GM12872 (cell line): ENCODE measurements at regions not wholly inside any gene's neighbourhood (a gene's known extent, or its start where the extent isn't known, plus 50 kb on each side); places are given as distances from the start of the nearest gene placed in this dataset.

Experiments
- CTCF ChIP-seq: IDR thresholded peaks from 3 replicates; pipeline ENCODE4 v1.5.1; 2011; ENCODE audit warnings: low read depth, mild to moderate bottlenecking, low read length, moderate library complexity; ENCODE audit not compliant: insufficient read depth

GRCh38 chr5:128826275-128826674, 139.0 kb upstream of the SLC27A6 start:
- no peak for TF ChIP-seq CTCF

- TF ChIP-seq CTCF = no peak
Measured at GRCh38 chr5:128836571-128836970, 128.7 kb upstream of the SLC27A6 start.

GRCh38 chr5:128838623-128839022, 126.7 kb upstream of the SLC27A6 start:
- TF ChIP-seq CTCF = no peak

- TF ChIP-seq CTCF = no peak
Measured at GRCh38 chr5:128842241-128842640, 123.0 kb upstream of the SLC27A6 start.

- TF ChIP-seq CTCF = no peak
Measured at GRCh38 chr5:128844354-128844923, 120.8 kb upstream of the SLC27A6 start.

GRCh38 chr5:128850049-128850448, 115.2 kb upstream of the SLC27A6 start:
- TF ChIP-seq CTCF = no peak

GRCh38 chr5:128854931-128855330, 110.4 kb upstream of the SLC27A6 start:
- TF ChIP-seq CTCF = no peak
